ENCODE measurements at regions not wholly inside any gene's neighbourhood (a gene's known extent, or its start where the extent isn't known, plus 50 kb on each side); places are given as distances from the start of the nearest gene placed in this dataset.

DNA sequence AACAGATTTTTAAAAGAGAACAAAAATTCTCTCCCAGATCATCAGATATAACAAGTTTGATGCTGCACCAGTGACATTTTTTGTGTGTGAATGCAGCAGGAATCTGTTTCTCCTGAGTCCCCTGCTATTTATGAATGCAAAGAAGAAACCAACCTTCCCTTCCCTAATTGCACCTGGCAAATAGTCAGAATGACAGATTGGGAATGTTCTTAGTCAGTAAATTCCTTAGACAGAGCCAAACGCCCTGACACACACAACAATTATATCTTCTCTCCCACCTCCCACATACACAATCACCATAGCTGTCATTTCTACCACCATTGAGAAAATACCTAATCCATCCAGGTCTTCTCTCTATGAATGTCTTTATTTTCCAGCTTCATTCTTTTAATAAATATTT lies 174.4 kb downstream of the ALG10B start:
- TF ChIP-seq, protein P1, sequence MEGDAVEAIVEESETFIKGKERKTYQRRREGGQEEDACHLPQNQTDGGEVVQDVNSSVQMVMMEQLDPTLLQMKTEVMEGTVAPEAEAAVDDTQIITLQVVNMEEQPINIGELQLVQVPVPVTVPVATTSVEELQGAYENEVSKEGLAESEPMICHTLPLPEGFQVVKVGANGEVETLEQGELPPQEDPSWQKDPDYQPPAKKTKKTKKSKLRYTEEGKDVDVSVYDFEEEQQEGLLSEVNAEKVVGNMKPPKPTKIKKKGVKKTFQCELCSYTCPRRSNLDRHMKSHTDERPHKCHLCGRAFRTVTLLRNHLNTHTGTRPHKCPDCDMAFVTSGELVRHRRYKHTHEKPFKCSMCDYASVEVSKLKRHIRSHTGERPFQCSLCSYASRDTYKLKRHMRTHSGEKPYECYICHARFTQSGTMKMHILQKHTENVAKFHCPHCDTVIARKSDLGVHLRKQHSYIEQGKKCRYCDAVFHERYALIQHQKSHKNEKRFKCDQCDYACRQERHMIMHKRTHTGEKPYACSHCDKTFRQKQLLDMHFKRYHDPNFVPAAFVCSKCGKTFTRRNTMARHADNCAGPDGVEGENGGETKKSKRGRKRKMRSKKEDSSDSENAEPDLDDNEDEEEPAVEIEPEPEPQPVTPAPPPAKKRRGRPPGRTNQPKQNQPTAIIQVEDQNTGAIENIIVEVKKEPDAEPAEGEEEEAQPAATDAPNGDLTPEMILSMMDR (IDR thresholded peaks at IDR 0.05; ENCODE audit: poor library complexity): no peak
- no peak for TF ChIP-seq EZH2phosphoT487 (IDR thresholded peaks at IDR 0.05; ENCODE audit: low read depth, severe bottlenecking, unreplicated experiment)
- no peak for TF ChIP-seq EZH2 (IDR thresholded peaks at IDR 0.05; ENCODE audit: borderline replicate concordance)
